Peyer's patch (tissue), 4 donors: ENCODE measurements at regions not wholly inside any gene's neighbourhood (a gene's known extent, or its start where the extent isn't known, plus 50 kb on each side); places are given as distances from the start of the nearest gene placed in this dataset.

Experiments
- CTCF ChIP-seq, 6 experiments: fragments of 450-650 bp in 4 of 6; fragments of 200-600 bp in 2 of 6; sonication (generic) in 1 of 6; IDR thresholded peaks; one replicate each; pipeline ENCODE4 v1.5.1; 2017 to 2019; ENCODE audit warnings: antibody characterized with exemption in 6 of 6, mild to moderate bottlenecking in 3 of 6, moderate library complexity in 1 of 6
- POLR2A ChIP-seq, 2 donors: fragments of 450-650 bp; IDR thresholded peaks; one replicate each; pipeline ENCODE4 v1.5.1; 2017; ENCODE audit warnings: antibody characterized with exemption in 2 of 2, mild to moderate bottlenecking in 2 of 2, moderate library complexity in 2 of 2

GRCh38 chr2:226155093-226155875 lies 644.3 kb downstream of the IRS1 start:
- TF ChIP-seq CTCF (IDR thresholded peaks at IDR 0.05) (no peak), POLR2A (IDR thresholded peaks at IDR 0.05) (no peak)
